B cell (primary cell): ENCODE measurements at regions not wholly inside any gene's neighbourhood (a gene's known extent, or its start where the extent isn't known, plus 50 kb on each side); places are given as distances from the start of the nearest gene placed in this dataset.

Source experiments
- ATAC-seq: fragments of 200-7000 bp; cut with Tn5 transposase; one replicate; pipeline ENCODE4 v1.10.0; 2021; ENCODE audit warnings: low read depth, mild to moderate bottlenecking, moderate number of reproducible peaks, moderate library complexity
- CTCF ChIA-PET: fragments of 350-600 bp; sonication (Branson Sonifier 250); formaldehyde crosslinking; loops from one replicate; lab custom pipeline; 2021; ENCODE audit warnings: antibody characterized with exemption, inconsistent platforms; lab: Charles Lee
- POLR2A ChIA-PET: fragments of 350-600 bp; sonication (Branson Sonifier 250); formaldehyde crosslinking; loops from one replicate; lab custom pipeline; 2021; ENCODE audit warnings: antibody characterized with exemption; lab: Charles Lee
- DNase-seq: peaks from one replicate; pipeline ENCODE4 v3.0.0; 2013
- H2AFZ ChIP-seq: 2 replicates; pipeline ENCODE4 v1.6.1; 2012; ENCODE audit warnings: mild to moderate bottlenecking, low read depth, low read length; ENCODE audit not compliant: insufficient read depth, poor library complexity, severe bottlenecking
- H3K27ac ChIP-seq, 2 donors: 1 replicate in 1 of 2; 2 replicates in 1 of 2; pipeline ENCODE4 v1.5.1; 2012 to 2013; ENCODE audit warnings: low read length in 2 of 2, mild to moderate bottlenecking in 2 of 2, moderate library complexity in 1 of 2
- H3K27me3 ChIP-seq, 4 experiments: fragments of 200-600 bp in 1 of 4; sonication (generic) in 1 of 4; replicated peaks in 1 of 4; 1 replicate in 2 of 4; 2 replicates in 2 of 4; pipeline versions ENCODE4 v1.6.1 to v1.7.0; 2013 to 2016; ENCODE audit warnings: low read length in 3 of 4, mild to moderate bottlenecking in 2 of 4, mixed read lengths in 1 of 4, moderate library complexity in 1 of 4; ENCODE audit not compliant: insufficient read depth in 4 of 4, control insufficient read depth in 3 of 4; ENCODE audit errors: control extremely low read depth in 1 of 4
- H3K36me3 ChIP-seq, 2 experiments: replicated peaks in 1 of 2; 1 replicate in 1 of 2; 2 replicates in 1 of 2; pipeline versions ENCODE4 v1.6.1 to v1.7.1; 2013; ENCODE audit warnings: low read length in 1 of 2; ENCODE audit not compliant: insufficient read depth in 2 of 2, control insufficient read depth in 1 of 2; ENCODE audit errors: control extremely low read depth in 1 of 2, extremely low read depth in 1 of 2
- H3K4me1 ChIP-seq, 2 donors: fragments of 200-600 bp in 1 of 2; sonication (generic) in 1 of 2; 1 replicate in 1 of 2; 2 replicates in 1 of 2; pipeline versions ENCODE4 v1.5.1 to v1.6.1; 2013 to 2017; ENCODE audit warnings: low read length in 2 of 2; ENCODE audit not compliant: control insufficient read depth in 2 of 2, insufficient read depth in 2 of 2
- H3K4me2 ChIP-seq: replicated peaks from 2 replicates; pipeline ENCODE3; 2012; ENCODE audit warnings: mild to moderate bottlenecking, low read depth, low read length; ENCODE audit not compliant: poor library complexity, severe bottlenecking
- H3K4me3 ChIP-seq, 5 experiments: fragments of 200-600 bp in 1 of 5; sonication (generic) in 1 of 5; 1 replicate in 3 of 5; 2 replicates in 2 of 5; pipeline versions ENCODE4 v1.5.1 to v1.7.0; 2011 to 2016; ENCODE audit warnings: low read length in 4 of 5, mild to moderate bottlenecking in 4 of 5, low read depth in 2 of 5, control low read depth in 1 of 5, moderate library complexity in 1 of 5; ENCODE audit not compliant: insufficient read depth in 1 of 5; ENCODE audit errors: control extremely low read depth in 1 of 5, extremely low read depth in 1 of 5
- H3K79me2 ChIP-seq: fragments of 200-600 bp; sonication (generic); one replicate; pipeline ENCODE4 v1.6.0; 2016; ENCODE audit warnings: low read length; ENCODE audit not compliant: control insufficient read depth, insufficient read depth
- H3K9ac ChIP-seq: fragments of 200-600 bp; sonication (generic); 2 replicates; pipeline ENCODE4 v1.6.1; 2017; ENCODE audit warnings: mild to moderate bottlenecking, low read length, moderate library complexity
- H3K9me3 ChIP-seq, 3 donors: one replicate each; pipeline versions ENCODE4 v1.6.1 to v1.7.1; 2013; ENCODE audit warnings: low read length in 2 of 3; ENCODE audit not compliant: control insufficient read depth in 2 of 3, insufficient read depth in 1 of 3; ENCODE audit errors: control extremely low read depth in 1 of 3
- H4K20me1 ChIP-seq: 2 replicates; pipeline ENCODE4 v1.6.0; 2012; ENCODE audit warnings: mild to moderate bottlenecking, low read length; ENCODE audit not compliant: insufficient read depth, control insufficient read depth, poor library complexity, severe bottlenecking
- H3K27ac Mint-ChIP-seq: one replicate; pipeline ENCODE4 v1.8.0; 2021; ENCODE audit warnings: mixed read lengths
- H3K27me3 Mint-ChIP-seq: one replicate; pipeline ENCODE4 v1.8.0; 2021; ENCODE audit warnings: mixed read lengths
- H3K4me1 Mint-ChIP-seq: one replicate; pipeline ENCODE4 v1.8.0; 2021; ENCODE audit warnings: mixed read lengths
- H3K4me3 Mint-ChIP-seq: one replicate; pipeline ENCODE4 v1.8.0; 2021; ENCODE audit warnings: mixed read lengths
- H3K9me3 Mint-ChIP-seq: one replicate; pipeline ENCODE4 v1.8.0; 2022; ENCODE audit warnings: mixed read lengths; ENCODE audit not compliant: insufficient read depth
- CTCF ChIP-seq: fragments of 200-600 bp; IDR thresholded peaks from one replicate; pipeline ENCODE4 v1.8.0; 2022; ENCODE audit warnings: antibody characterized with exemption, mild to moderate bottlenecking
- EZH2 ChIP-seq: IDR thresholded peaks from 2 replicates; pipeline ENCODE4 v1.6.1; 2012; ENCODE audit warnings: borderline replicate concordance, low read depth, mild to moderate bottlenecking, moderate library complexity, low read length; ENCODE audit not compliant: insufficient read depth, poor library complexity, severe bottlenecking
- WGBS: methylation state at CpG from one replicate; pipeline ENCODE4 v1.1.5; 2013; ENCODE audit warnings: missing lambda C conversion rate; ENCODE audit not compliant: insufficient coverage; 5-methylcytosine and 5-hydroxymethylcytosine counted together
- intact Hi-C: fragments of 100-400 bp; cut with micrococcal nuclease; formaldehyde crosslinking; loops from one replicate; pipeline ENCODE4 v1.10.0; 2022

GRCh38 chr2:75964646-75965045, 253.9 kb upstream of the GCFC2 start:
- POLR2A ChIA-PET = no interaction called here
- Histone ChIP-seq H3K9me3 (peaks cover 0 to 2% (median 0%) of the 10 kb centered on the region in 3 donors), H3K4me3 (no peak overlapping the region), H3K4me2 (no peak overlapping the region), H4K20me1 (no peaks in the 10 kb centered on the region), H3K27me3 (no peaks in the 10 kb centered on the region), H3K4me1 (no peaks in the 10 kb centered on the region), H3K27ac (no peak overlapping the region), H3K79me2 (no peaks in the 10 kb centered on the region), H2AFZ (no peak overlapping the region), H3K36me3 (no peaks in the 10 kb centered on the region), H3K9ac (no peak overlapping the region)
- WGBS = no CpG with 5 or more reads among the region's 2 CpGs
- H3K4me1 Mint-ChIP-seq = no peaks in the 10 kb centered on the region
- no peaks in the 10 kb centered on the region for H3K27me3 Mint-ChIP-seq
- TF ChIP-seq EZH2 (no peak), CTCF (no peak)
- CTCF ChIA-PET = no interaction called here
- H3K9me3 Mint-ChIP-seq = no peaks in the 10 kb centered on the region
- intact Hi-C loops = no loop called here
- no peak overlapping the region for H3K27ac Mint-ChIP-seq
- ATAC-seq (no peak), DNase-seq (no peak)
- H3K4me3 Mint-ChIP-seq = no peak overlapping the region

- POLR2A ChIA-PET = no interaction called here
- H3K27ac ChIP-seq = no peak overlapping the region
Observed at GRCh38 chr2:75960472-75961009, 249.8 kb upstream of the GCFC2 start.

More at GRCh38 chr2:75960472-75961009, 249.8 kb upstream of the GCFC2 start:
- H3K36me3 ChIP-seq = no peaks in the 10 kb centered on the region
- Mint-ChIP-seq H3K27me3 (no peaks in the 10 kb centered on the region), H3K4me3 (no peak overlapping the region), H3K4me1 (no peaks in the 10 kb centered on the region), H3K9me3 (no peaks in the 10 kb centered on the region), H3K27ac (no peak overlapping the region)
- DNase-seq (no peak), ATAC-seq (no peak)
- intact Hi-C loops = no loop called here
- H3K4me3 ChIP-seq = no peak overlapping the region
- no peak for TF ChIP-seq EZH2
- TF ChIP-seq CTCF = no peak
- H3K79me2 ChIP-seq = no peaks in the 10 kb centered on the region
- H3K27me3 ChIP-seq = no peaks in the 10 kb centered on the region
- H3K9ac ChIP-seq = no peak overlapping the region
- H3K4me1 ChIP-seq = no peaks in the 10 kb centered on the region
- H2AFZ ChIP-seq = no peak overlapping the region
- H4K20me1 ChIP-seq = no peaks in the 10 kb centered on the region
- no peak overlapping the region for H3K4me2 ChIP-seq
- CTCF ChIA-PET = no interaction called here
- 88% methylated on average over 1 of the region's 3 CpGs for WGBS
- no peaks in the 10 kb centered on the region for H3K9me3 ChIP-seq
